ENCODE measurements at regions not wholly inside any gene's neighbourhood (a gene's known extent, or its start where the extent isn't known, plus 50 kb on each side); places are given as distances from the start of the nearest gene placed in this dataset.

GRCh38 chr4:115396034-115396433, 282.6 kb upstream of the NDST4 start:
- no peak for TF ChIP-seq CTCF (conservative IDR thresholded peaks at IDR 0.05 in 1 of 2, IDR thresholded peaks at IDR 0.05 in 1 of 2; ENCODE audit: low read depth in 1 of 2, low read length in 2 of 2)
- TF ChIP-seq EZH2 (IDR thresholded peaks at IDR 0.05; ENCODE audit: low read length, missing control alignments): no peak
